CD4-positive, alpha-beta T cell treated with Interleukin-15 for 1 hour (primary cell): ENCODE measurements at regions not wholly inside any gene's neighbourhood (a gene's known extent, or its start where the extent isn't known, plus 50 kb on each side); places are given as distances from the start of the nearest gene placed in this dataset.
"Not testable (repeated sequence)": the region's sequence is repeated elsewhere in the genome, so short reads cannot be mapped to it uniquely, and the experiment has no call there.

Experiments used
- DNase-seq: peaks from one replicate; pipeline ENCODE4 v3.0.0-alpha.2; 2020

- DNase-seq = no peak
Observed at GRCh38 chr6:4676016-4676415, 100.2 kb upstream of the CDYL start.

DNA sequence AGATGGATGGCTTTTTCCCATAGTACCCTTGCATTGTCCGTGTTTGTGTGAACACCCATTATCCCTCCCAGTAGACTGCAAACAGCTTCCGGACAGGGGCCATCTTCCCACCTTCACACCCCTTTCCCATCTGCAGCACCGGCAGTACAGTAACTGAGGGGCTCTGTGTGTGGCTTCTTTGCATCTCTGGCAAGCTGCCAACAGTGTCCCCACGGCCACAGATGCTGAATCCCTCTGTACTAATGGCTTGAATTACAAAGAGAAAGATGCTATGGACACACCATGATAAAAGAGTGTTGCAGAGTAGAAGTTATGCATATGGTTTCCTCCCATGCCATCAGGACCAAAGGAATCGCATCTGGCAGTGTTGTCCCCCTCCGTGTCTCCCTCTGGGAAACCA lies 101.1 kb upstream of the CDYL start:
- DNase-seq = no peak

- no peak for DNase-seq
Observed at GRCh38 chr6:4673861-4674260, 102.3 kb upstream of the CDYL start.

- DNase-seq = no peak
Observed at GRCh38 chr6:4672772-4673171, 103.4 kb upstream of the CDYL start.

DNA sequence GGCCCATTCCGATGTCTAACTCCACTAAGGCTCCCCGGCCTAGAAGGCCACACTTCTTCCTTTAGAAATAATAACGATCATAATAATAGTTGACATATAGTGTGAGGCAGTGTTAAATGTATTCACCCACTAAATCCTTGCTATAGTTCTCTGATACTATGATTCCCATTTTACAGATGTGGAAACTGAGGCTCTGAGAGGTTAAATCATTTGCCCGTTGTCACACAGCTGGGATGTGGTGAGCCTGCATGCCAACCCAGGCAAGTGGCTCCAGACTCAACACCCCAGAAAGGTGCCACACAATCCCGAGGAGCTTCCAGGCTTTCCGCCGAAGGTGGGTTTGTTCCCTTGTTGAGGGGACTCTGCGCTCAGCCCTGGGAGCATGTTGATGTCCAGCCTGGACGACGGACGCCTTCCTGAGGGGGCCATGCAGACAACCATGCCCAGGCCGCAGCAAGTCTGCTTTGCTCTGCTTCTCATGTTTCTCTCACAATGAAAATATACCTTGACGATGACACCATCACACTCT lies 104.6 kb upstream of the CDYL start:
- no peak for DNase-seq

DNA sequence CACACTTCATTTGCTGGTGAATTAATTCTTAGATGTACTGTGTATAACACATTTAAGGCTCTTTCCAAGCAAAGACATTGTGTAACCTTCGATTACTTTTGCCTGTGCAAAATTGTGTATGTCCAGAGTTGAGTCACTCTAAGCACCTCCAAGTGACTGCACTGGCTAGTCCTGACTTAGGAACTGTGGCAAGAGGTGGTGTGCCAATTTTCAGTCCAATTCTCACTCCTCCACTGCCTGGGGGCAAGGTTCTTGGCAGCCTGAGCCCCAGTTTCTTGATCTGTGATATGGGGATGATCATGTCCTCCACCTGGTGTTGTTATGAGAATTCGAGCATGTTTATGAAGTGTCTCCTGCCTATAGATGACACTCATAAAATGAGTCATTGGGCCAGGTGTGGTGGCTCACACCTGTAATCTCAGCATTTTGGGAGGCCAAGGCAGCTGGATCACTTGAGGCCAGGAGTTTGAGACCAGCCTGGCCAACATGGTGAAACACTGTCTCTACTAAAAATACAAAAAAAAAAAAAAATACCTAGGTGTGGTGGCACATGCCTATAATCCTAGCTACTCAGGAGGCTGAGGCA lies 105.3 kb upstream of the CDYL start:
- no peak for DNase-seq

DNA sequence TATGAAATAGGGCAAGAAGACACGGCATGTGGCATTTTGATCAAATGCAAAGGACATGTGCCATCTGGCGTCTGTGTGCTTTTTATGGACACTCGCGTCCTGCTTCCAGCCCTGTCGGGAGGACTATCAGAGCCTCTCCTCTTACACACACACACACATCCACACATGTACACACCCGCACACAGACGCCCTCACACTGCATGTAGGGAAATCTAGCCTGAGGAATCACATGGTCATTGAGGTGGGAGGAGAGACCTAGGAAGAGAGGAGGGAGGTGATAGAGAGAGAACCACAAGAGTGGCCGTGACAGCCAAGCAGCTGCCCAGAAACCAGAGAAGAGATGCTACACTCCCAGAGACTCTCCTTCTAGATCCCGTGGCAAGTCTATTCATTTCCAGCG lies 105.9 kb upstream of the CDYL start:
- no peak for DNase-seq

GRCh38 chr6:4668271-4669179 lies 107.7 kb upstream of the CDYL start:
- no peak for DNase-seq

DNA sequence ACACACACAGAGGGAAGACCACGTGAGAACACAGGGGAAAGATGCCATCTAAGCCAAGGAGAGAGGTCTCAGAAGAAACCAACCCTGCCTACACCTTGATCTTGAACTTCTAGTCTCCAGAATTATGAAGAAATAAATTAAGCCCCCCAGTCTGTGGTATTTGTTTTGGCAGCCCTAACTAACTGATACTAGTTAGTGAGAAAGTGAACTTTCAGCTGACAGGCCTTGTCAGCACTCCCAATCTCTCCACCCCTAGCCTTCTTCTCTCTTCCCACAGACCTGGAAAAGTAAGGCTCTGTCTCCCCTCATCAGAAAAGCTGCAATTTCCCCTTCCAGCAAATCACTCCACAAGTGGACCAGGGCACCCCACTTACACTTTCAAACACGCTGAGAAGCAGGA lies 108.6 kb upstream of the CDYL start:
- DNase-seq = no peak

- DNase-seq = no peak
Observed at GRCh38 chr6:4666886-4667513, 109.2 kb upstream of the CDYL start.

DNA sequence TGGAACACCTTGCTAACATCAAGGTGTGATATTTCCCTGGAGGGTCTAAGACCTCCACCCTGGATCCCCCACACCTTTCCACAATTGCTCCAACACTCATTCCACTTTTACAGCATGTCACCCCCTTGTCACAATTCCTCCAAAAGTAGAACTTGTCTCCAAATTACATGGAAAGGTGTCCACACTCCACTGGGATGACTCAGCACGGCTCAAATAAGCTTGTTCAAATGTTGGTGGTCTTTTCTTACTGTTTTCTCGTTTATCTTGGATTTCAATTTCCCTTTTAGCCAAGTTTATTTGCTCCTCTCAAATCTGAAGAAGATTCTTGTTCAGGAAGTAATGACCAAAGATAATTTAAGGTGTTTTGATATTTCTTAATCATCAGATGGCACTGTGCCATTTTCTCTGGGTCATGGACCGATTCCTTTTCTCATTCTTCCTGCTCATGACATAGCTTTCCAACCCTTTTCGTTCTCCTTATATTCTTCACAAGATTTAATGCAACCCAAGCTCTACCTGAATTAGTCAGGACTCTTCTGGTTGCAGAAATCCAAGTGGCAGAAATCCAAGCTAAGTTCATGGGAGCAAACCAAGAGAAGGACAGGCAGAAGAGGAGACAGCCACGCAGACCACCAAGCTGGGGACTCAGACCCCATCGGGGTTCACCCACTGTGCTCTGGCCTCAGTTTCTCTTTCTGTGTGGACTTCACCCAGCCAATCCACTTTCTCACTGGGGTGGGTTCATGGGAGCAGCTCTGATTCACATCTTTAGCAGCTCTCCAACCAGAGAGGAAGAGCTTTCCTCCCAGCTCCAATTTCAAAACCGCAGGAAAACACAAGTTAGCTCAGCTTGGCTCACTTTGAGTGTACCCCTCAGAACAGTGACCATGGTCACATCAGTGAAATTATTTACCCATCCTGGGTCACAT lies 110.5 kb upstream of the CDYL start:
- DNase-seq = no peak

- DNase-seq = no peak
Observed at GRCh38 chr6:4664911-4665310, 111.3 kb upstream of the CDYL start.

DNA sequence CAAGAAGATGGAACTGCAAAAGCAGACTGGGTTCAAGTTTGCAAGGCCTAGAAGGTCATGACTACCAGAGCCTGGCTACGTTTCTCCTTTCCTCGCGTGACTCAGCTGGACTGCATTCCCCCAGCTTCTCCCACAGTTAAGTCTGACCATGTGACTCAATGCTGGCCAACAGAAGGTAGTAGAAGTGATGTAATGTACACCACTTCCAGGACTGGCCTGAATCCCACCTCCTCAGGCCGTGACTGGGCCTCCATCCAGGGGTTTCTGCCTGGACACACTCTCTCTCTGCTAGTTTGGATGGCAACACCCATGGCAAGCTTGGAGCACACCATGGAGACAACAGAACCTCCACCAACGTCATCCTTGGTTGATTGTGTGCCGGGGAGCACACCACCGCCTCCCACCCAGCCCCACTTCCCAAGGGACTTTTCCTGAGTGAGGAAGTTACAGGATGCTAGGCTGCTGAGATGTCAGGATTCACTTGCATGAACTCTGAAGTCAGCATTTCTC lies 112.0 kb upstream of the CDYL start:
- no peak for DNase-seq

DNA sequence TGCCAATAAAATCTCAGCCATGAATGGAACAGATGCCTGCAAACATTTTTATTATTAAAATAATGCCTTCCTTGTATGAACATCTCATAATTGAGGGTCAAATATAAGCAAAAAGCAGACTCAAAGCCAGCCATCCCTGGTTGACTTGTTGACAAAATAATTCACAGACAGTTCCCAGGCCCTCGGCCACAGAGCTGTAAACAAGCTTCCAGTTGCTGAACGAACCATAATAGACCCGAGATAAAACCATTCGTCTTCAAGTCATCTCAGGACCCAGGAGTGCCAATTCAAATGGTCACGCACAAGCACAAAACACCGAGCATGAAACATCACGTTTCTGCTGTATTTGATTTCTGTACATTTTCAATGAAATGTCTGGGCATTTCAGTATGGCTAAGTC lies 113.3 kb upstream of the CDYL start:
- DNase-seq = no peak

DNA sequence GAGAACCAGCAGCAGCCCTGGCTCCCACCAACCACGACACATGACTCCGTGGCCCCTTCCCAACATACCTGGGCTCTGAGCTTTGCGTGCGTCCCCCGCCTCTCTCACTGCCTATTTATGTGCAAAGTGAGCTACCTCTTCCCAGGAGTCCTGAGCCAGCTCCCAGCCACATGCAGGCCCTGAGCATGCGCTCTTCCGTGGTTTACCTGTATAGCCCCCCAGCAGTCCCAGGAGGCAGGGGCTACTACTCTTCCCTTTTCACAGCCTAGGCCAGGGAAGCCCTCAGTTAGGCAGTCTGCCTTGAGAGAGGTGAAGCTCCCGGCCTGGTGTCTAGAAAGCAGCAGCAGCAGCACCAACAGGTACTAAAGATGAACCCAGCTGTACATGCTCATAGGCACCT lies 114.8 kb upstream of the CDYL start:
- no peak for DNase-seq

DNA sequence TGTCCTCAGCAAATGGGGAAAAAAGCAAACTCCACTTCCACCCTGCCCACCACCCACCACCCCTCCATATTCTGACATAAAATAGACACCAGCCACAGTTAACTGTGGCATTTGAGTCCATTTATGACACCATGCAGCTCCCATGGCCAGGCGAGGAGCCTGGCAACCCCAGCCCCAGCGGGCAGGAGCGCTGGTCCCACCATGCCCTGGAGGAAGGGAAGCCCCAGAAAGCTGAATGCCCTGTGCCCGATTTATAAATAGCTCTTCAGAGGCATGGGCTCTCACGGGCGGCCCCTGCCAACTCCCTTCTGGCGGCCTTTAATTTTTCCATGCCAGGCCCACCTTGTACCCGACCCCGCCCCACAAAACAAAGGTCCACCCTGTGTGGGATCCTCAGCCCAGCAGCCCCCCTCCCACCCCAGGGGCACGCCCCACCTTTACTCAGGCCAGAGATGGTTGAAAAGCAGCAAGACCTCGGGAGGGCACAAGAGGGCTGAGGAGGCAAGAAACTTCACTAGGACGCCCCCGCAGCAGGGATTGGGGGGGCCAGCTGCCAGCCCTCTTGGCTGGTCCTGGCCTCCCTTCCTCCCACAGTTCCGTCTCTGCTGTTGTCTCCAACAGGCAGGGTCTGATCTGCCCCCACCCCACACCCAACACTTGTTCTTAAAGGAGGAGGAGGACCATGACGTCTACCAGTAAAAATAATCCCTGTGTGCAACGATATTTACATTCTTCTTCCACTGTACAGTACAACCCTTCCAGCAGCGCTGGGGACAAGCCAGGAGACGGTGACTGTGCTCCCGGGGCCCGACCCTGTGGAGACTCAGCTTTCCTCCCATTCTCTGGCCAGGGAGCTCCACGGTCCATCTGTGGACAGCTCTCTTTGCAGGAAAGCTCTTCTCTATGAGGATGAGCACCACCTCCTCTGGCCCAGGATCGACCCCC lies 115.6 kb upstream of the CDYL start:
- DNase-seq = no peak

GRCh38 chr6:4659719-4660118 lies 116.5 kb upstream of the CDYL start:
- DNase-seq = not testable (repeated sequence)

DNA sequence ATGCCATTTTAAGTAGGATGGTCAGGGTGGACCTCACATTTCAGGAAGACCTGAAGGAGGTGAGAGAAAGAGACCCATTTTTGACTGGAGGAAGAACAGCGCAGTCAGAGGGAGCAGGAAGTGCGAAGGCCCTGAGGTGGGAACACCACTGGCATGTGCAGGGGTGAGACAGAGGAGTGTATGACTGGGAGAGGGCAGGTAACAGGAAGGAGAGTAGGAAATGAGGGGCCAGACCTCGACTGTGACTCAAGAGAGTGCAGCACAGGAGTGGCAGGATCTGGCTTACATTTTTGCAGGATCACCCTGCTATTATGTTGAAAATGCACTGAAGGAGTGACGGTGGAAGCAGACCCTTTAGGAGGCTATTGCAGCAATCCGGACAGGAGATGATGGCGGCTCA lies 117.7 kb upstream of the CDYL start:
- DNase-seq = no peak

- no peak for DNase-seq
Observed at GRCh38 chr6:4656106-4656505, 120.1 kb upstream of the CDYL start.

DNA sequence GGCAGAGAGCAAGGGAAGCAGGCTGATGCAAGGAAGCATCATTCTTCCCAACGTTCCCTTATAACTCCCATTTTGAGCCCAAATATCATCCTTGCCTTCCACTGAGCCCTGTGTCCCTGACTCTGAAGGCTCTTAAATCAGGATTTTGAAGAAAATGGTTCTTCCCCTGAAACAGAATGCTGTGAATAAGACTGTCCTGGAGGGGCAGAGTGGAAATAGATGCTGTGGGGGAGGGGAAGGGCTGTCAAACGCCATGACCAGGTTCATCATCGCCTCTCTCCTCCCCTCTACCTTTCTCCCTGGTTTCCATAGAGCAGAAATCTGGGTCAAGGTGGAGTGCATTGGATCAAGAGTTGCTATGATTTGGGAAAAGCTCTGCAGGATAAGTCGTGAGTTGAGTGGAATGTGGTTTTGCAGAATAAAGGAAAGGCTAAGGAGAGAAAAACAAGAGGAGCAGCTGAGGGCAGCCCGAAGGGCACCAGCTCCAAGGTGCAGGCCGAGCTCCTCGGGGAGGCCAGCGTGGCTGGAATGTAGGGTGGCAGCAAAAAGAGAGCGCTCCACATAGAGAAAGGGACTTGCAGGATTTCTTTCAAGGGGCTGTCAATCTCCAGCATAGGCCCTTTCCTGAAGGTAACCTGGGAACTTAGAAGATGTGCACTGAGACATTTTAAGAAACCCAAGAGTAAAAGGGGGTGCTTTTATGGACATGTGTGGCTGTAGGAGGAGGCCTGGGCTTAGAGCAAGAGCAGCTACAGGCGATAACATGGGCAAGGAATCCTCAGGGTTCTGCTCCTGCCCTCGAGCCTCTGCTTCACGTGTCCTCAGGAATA lies 120.8 kb upstream of the CDYL start:
- no peak for DNase-seq
